ENCODE measurements at regions not wholly inside any gene's neighbourhood (a gene's known extent, or its start where the extent isn't known, plus 50 kb on each side); places are given as distances from the start of the nearest gene placed in this dataset.

DNA sequence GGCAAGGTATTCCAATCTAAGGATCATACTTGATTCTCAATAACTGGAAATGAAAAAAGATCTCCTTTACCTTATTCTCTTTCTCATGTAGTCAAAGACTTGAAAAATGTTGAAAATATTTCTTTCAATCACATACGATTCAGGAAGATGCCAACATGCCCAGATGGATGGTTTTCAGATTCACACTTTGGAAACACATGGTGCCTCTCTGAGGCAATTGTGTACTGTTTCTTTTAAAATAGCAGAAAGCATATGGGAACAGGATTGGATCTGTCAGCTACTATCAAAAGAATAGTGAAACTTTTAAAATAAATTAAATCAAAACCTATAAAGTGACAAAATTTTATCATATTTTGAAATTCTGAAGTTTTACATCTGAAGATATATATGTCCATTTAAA is 222.4 kb downstream of the SPRY2 start:
- WGBS: 96% methylated on average over 1 of the region's 1 CpG
- H3K4me1 ChIP-seq (ENCODE audit: control insufficient read depth in 4 of 4, insufficient read depth in 4 of 4, low read length in 3 of 4): peaks cover 0 to 1% (median 0%) of the 10 kb centered on the region in 4 donors
- H3K9me3 ChIP-seq (ENCODE audit: control insufficient read depth in 4 of 4, low read length in 3 of 4): no peaks in the 10 kb centered on the region

DNA sequence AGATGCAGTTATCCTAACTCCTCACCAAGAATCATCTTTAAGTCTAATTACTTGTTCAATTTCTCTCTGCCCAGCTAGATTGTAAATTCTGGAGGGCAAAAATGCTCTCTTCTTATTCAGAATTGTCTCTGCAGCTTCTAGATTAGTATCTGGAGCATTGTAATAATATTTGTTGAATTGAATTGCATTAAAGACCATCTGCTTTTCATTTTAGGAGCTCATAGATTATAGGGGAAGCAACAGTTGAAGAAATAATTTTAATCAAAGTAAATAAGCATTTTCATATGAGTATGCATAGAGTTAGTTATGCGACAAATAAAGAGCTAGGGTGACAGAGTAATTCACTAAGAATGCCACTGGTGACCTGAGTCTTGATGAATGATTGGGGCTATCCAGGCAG is 222.8 kb downstream of the SPRY2 start:
- TF ChIP-seq FOXA1 (IDR thresholded peaks at IDR 0.05): no peak
- no peak for TF ChIP-seq JUND (IDR thresholded peaks at IDR 0.05)
- TF ChIP-seq RXRA (IDR thresholded peaks at IDR 0.05): no peak
- TF ChIP-seq TAF1 (conservative IDR thresholded peaks at IDR 0.05): no peak
- TF ChIP-seq, protein P1, sequence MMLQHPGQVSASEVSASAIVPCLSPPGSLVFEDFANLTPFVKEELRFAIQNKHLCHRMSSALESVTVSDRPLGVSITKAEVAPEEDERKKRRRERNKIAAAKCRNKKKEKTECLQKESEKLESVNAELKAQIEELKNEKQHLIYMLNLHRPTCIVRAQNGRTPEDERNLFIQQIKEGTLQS (IDR thresholded peaks at IDR 0.05): no peak
- TF ChIP-seq, protein P2, sequence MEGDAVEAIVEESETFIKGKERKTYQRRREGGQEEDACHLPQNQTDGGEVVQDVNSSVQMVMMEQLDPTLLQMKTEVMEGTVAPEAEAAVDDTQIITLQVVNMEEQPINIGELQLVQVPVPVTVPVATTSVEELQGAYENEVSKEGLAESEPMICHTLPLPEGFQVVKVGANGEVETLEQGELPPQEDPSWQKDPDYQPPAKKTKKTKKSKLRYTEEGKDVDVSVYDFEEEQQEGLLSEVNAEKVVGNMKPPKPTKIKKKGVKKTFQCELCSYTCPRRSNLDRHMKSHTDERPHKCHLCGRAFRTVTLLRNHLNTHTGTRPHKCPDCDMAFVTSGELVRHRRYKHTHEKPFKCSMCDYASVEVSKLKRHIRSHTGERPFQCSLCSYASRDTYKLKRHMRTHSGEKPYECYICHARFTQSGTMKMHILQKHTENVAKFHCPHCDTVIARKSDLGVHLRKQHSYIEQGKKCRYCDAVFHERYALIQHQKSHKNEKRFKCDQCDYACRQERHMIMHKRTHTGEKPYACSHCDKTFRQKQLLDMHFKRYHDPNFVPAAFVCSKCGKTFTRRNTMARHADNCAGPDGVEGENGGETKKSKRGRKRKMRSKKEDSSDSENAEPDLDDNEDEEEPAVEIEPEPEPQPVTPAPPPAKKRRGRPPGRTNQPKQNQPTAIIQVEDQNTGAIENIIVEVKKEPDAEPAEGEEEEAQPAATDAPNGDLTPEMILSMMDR (IDR thresholded peaks at IDR 0.05; ENCODE audit: low read depth, low read length, missing input control): no peak
- TF ChIP-seq HNF4A (conservative IDR thresholded peaks at IDR 0.05): no peak
- TF ChIP-seq FOXA2 (IDR thresholded peaks at IDR 0.05): no peak
- no peak for TF ChIP-seq HNF4G (IDR thresholded peaks at IDR 0.05)
- no peak for TF ChIP-seq GABPA (IDR thresholded peaks at IDR 0.05 in 1 of 2, conservative IDR thresholded peaks at IDR 0.05 in 1 of 2)
- TF ChIP-seq, protein P3, sequence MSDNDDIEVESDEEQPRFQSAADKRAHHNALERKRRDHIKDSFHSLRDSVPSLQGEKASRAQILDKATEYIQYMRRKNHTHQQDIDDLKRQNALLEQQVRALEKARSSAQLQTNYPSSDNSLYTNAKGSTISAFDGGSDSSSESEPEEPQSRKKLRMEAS (IDR thresholded peaks at IDR 0.05): no peak
- no peak for TF ChIP-seq RAD21 (IDR thresholded peaks at IDR 0.05)
- Histone ChIP-seq H3K9ac (ENCODE audit: low read depth in 1 of 2, low read length in 2 of 2) (no peak overlapping the region), H3K27me3 (ENCODE audit: control insufficient read depth in 4 of 4, insufficient read depth in 4 of 4, low read length in 3 of 4) (no peaks in the 10 kb centered on the region), H3K36me3 (ENCODE audit: control insufficient read depth in 4 of 4, insufficient read depth in 3 of 4, low read depth in 1 of 4, low read length in 3 of 4) (no peaks in the 10 kb centered on the region), H3K4me1 (ENCODE audit: control insufficient read depth in 4 of 4, insufficient read depth in 4 of 4, low read length in 3 of 4) (peaks cover 0 to 1% (median 0%) of the 10 kb centered on the region in 4 donors), H3K27ac (ENCODE audit: low read depth in 1 of 2, low read length in 2 of 2) (no peak overlapping the region), H3K9me3 (ENCODE audit: control insufficient read depth in 4 of 4, low read length in 3 of 4) (no peaks in the 10 kb centered on the region), H3K4me3 (ENCODE audit: low read depth in 1 of 3, low read length in 3 of 3) (no peak overlapping the region)
- DNase-seq (ENCODE audit: low spot score): no peak
- 99% methylated on average over 1 of the region's 1 CpG for WGBS

More for the DNA sequence above, 222.4 kb downstream of the SPRY2 start:
- H3K4me3 ChIP-seq (ENCODE audit: low read depth in 1 of 3, low read length in 3 of 3): no peak overlapping the region
- H3K27ac ChIP-seq (ENCODE audit: low read depth in 1 of 2, low read length in 2 of 2): no peak overlapping the region
- no peak overlapping the region for H3K9ac ChIP-seq (ENCODE audit: low read depth in 1 of 2, low read length in 2 of 2)
- DNase-seq (ENCODE audit: low spot score): no peak
- TF ChIP-seq JUND (IDR thresholded peaks at IDR 0.05): no peak
- no peak for TF ChIP-seq SP1 (IDR thresholded peaks at IDR 0.05)
- TF ChIP-seq HNF4G (IDR thresholded peaks at IDR 0.05): no peak
- TF ChIP-seq YY1 (IDR thresholded peaks at IDR 0.05): no peak
- no peaks in the 10 kb centered on the region for H3K36me3 ChIP-seq (ENCODE audit: control insufficient read depth in 4 of 4, insufficient read depth in 3 of 4, low read depth in 1 of 4, low read length in 3 of 4)
- no peaks in the 10 kb centered on the region for H3K27me3 ChIP-seq (ENCODE audit: control insufficient read depth in 4 of 4, insufficient read depth in 4 of 4, low read length in 3 of 4)

DNA sequence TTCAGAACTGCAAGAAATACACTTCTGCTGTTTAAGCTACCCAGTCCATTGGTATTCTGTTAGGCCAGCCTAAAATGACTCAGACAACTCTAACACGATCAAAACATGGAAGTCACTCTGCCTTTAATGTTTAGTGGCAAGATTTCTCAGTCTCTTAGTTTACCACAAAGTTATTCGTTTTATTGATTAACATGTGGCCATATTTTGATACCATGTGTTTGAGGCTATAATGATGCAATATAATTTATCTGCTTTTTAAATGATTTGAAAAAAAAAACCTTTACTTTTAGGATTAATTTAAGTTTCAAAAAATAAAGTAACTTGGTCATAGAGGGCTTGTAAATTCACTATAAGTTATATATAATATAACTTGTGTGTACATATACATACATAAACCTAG is 223.4 kb downstream of the SPRY2 start:
- Histone ChIP-seq H3K9ac (ENCODE audit: low read depth in 1 of 2, low read length in 2 of 2) (no peak overlapping the region), H3K27me3 (ENCODE audit: control insufficient read depth in 4 of 4, insufficient read depth in 4 of 4, low read length in 3 of 4) (no peaks in the 10 kb centered on the region)
- 93% methylated on average over 2 of the region's 2 CpGs for WGBS
- TF ChIP-seq FOXA1 (IDR thresholded peaks at IDR 0.05): no peak
- TF ChIP-seq HNF4A (conservative IDR thresholded peaks at IDR 0.05): no peak
- TF ChIP-seq RAD21 (IDR thresholded peaks at IDR 0.05): no peak
- TF ChIP-seq FOXA2 (IDR thresholded peaks at IDR 0.05): no peak
- TF ChIP-seq, protein P3 (IDR thresholded peaks at IDR 0.05): no peak
- TF ChIP-seq TAF1 (conservative IDR thresholded peaks at IDR 0.05): no peak
- no peak for TF ChIP-seq JUND (IDR thresholded peaks at IDR 0.05)
- TF ChIP-seq, protein P2 (IDR thresholded peaks at IDR 0.05; ENCODE audit: low read depth, low read length, missing input control): no peak
- TF ChIP-seq HNF4G (IDR thresholded peaks at IDR 0.05): no peak
- TF ChIP-seq, protein P1 (IDR thresholded peaks at IDR 0.05): no peak
- no peak for TF ChIP-seq EGR1 (IDR thresholded peaks at IDR 0.05; ENCODE audit: low read depth in 2 of 2)
- no peak for TF ChIP-seq YY1 (IDR thresholded peaks at IDR 0.05)
- no peak for TF ChIP-seq RXRA (IDR thresholded peaks at IDR 0.05)
- TF ChIP-seq, protein P4, sequence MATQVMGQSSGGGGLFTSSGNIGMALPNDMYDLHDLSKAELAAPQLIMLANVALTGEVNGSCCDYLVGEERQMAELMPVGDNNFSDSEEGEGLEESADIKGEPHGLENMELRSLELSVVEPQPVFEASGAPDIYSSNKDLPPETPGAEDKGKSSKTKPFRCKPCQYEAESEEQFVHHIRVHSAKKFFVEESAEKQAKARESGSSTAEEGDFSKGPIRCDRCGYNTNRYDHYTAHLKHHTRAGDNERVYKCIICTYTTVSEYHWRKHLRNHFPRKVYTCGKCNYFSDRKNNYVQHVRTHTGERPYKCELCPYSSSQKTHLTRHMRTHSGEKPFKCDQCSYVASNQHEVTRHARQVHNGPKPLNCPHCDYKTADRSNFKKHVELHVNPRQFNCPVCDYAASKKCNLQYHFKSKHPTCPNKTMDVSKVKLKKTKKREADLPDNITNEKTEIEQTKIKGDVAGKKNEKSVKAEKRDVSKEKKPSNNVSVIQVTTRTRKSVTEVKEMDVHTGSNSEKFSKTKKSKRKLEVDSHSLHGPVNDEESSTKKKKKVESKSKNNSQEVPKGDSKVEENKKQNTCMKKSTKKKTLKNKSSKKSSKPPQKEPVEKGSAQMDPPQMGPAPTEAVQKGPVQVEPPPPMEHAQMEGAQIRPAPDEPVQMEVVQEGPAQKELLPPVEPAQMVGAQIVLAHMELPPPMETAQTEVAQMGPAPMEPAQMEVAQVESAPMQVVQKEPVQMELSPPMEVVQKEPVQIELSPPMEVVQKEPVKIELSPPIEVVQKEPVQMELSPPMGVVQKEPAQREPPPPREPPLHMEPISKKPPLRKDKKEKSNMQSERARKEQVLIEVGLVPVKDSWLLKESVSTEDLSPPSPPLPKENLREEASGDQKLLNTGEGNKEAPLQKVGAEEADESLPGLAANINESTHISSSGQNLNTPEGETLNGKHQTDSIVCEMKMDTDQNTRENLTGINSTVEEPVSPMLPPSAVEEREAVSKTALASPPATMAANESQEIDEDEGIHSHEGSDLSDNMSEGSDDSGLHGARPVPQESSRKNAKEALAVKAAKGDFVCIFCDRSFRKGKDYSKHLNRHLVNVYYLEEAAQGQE (IDR thresholded peaks at IDR 0.05): no peak

More for the DNA sequence above, 223.4 kb downstream of the SPRY2 start:
- H3K36me3 ChIP-seq (ENCODE audit: control insufficient read depth in 4 of 4, insufficient read depth in 3 of 4, low read depth in 1 of 4, low read length in 3 of 4): no peaks in the 10 kb centered on the region
- H3K9me3 ChIP-seq (ENCODE audit: control insufficient read depth in 4 of 4, low read length in 3 of 4): no peaks in the 10 kb centered on the region
- DNase-seq (ENCODE audit: low spot score): no peak
- peaks cover 0 to 1% (median 0%) of the 10 kb centered on the region in 4 donors for H3K4me1 ChIP-seq (ENCODE audit: control insufficient read depth in 4 of 4, insufficient read depth in 4 of 4, low read length in 3 of 4)
- no peak overlapping the region for H3K27ac ChIP-seq (ENCODE audit: low read depth in 1 of 2, low read length in 2 of 2)
- H3K4me3 ChIP-seq (ENCODE audit: low read depth in 1 of 3, low read length in 3 of 3): no peak overlapping the region

Measured in liver (tissue), 8 donors.